Trophoblast cell (in vitro differentiated cells and primary cell): ENCODE measurements at regions not wholly inside any gene's neighbourhood (a gene's known extent, or its start where the extent isn't known, plus 50 kb on each side); places are given as distances from the start of the nearest gene placed in this dataset.

Source experiments
- DNase-seq, 2 donors: peaks; one replicate each; pipeline ENCODE4 v3.0.0-alpha.2; 2016
- H2AFZ ChIP-seq: 2 replicates; pipeline ENCODE4 v1.6.1; 2013; ENCODE audit warnings: low read length, moderate library complexity, mild to moderate bottlenecking; ENCODE audit not compliant: insufficient read depth, poor library complexity
- H2AK5ac ChIP-seq: 2 replicates; pipeline ENCODE4 v1.6.1; 2013; ENCODE audit warnings: mild to moderate bottlenecking, low read length
- H2BK120ac ChIP-seq: 2 replicates; pipeline ENCODE4 v1.6.1; 2013; ENCODE audit warnings: low read length, mild to moderate bottlenecking, moderate library complexity; ENCODE audit not compliant: insufficient read depth, poor library complexity
- H2BK12ac ChIP-seq: 2 replicates; pipeline ENCODE4 v1.6.1; 2013; ENCODE audit warnings: mild to moderate bottlenecking, low read length, moderate library complexity
- H2BK5ac ChIP-seq: 2 replicates; pipeline ENCODE4 v1.6.1; 2013; ENCODE audit warnings: low read length, low read depth, moderate library complexity, mild to moderate bottlenecking; ENCODE audit not compliant: poor library complexity
- H3K14ac ChIP-seq: 2 replicates; pipeline ENCODE4 v1.6.1; 2013; ENCODE audit warnings: mild to moderate bottlenecking, low read length
- H3K18ac ChIP-seq: 2 replicates; pipeline ENCODE4 v1.6.1; 2013; ENCODE audit warnings: mild to moderate bottlenecking, low read length
- H3K23ac ChIP-seq: 2 replicates; pipeline ENCODE4 v1.6.1; 2013; ENCODE audit warnings: low read length
- H3K27ac ChIP-seq: 2 replicates; pipeline ENCODE4 v1.5.1; 2013; ENCODE audit warnings: low read depth, mild to moderate bottlenecking, inconsistent platforms, low read length, moderate library complexity
- H3K27me3 ChIP-seq: 2 replicates; pipeline ENCODE4 v1.6.1; 2013; ENCODE audit warnings: inconsistent platforms, mild to moderate bottlenecking, low read length, moderate library complexity; ENCODE audit not compliant: insufficient read depth
- H3K36me3 ChIP-seq, 2 experiments: 1 replicate in 1 of 2; 2 replicates in 1 of 2; pipeline ENCODE4 v1.6.1; 2013; ENCODE audit warnings: low read length in 2 of 2, mild to moderate bottlenecking in 2 of 2, moderate library complexity in 1 of 2; ENCODE audit not compliant: insufficient read depth in 2 of 2, control insufficient read depth in 1 of 2
- H3K4ac ChIP-seq: 2 replicates; pipeline ENCODE4 v1.6.1; 2013; ENCODE audit warnings: low read depth, mild to moderate bottlenecking, low read length, moderate library complexity
- H3K4me1 ChIP-seq, 2 experiments: 1 replicate in 1 of 2; 2 replicates in 1 of 2; pipeline ENCODE4 v1.6.1; 2013; ENCODE audit warnings: low read length in 2 of 2, mild to moderate bottlenecking in 2 of 2, moderate library complexity in 1 of 2; ENCODE audit not compliant: insufficient read depth in 2 of 2, control insufficient read depth in 1 of 2
- H3K4me2 ChIP-seq: 2 replicates; pipeline ENCODE4 v1.6.1; 2013; ENCODE audit warnings: inconsistent platforms, mild to moderate bottlenecking, low read length, moderate library complexity
- H3K4me3 ChIP-seq: 2 replicates; pipeline ENCODE4 v1.5.1; 2013; ENCODE audit warnings: mild to moderate bottlenecking, low read depth, low read length, inconsistent platforms
- H3K79me1 ChIP-seq: one replicate; pipeline ENCODE4 v1.6.1; 2013; ENCODE audit warnings: low read length
- H3K79me2 ChIP-seq: 2 replicates; pipeline ENCODE4 v1.6.1; 2013; ENCODE audit warnings: low read length, mild to moderate bottlenecking; ENCODE audit not compliant: control insufficient read depth, insufficient read depth, poor library complexity
- H3K9ac ChIP-seq: 2 replicates; pipeline ENCODE4 v1.6.1; 2013; ENCODE audit warnings: mild to moderate bottlenecking, low read length
- H3K9me3 ChIP-seq: 2 replicates; pipeline ENCODE4 v1.6.1; 2013; ENCODE audit warnings: low read depth, mild to moderate bottlenecking, control low read depth, inconsistent platforms, low read length; ENCODE audit not compliant: insufficient read depth
- H4K12ac ChIP-seq: 2 replicates; pipeline ENCODE4 v1.6.1; 2013; ENCODE audit warnings: low read depth, mild to moderate bottlenecking, low read length, moderate library complexity
- H4K8ac ChIP-seq: 2 replicates; pipeline ENCODE4 v1.6.1; 2013; ENCODE audit warnings: low read depth, mild to moderate bottlenecking, low read length, moderate library complexity
- H4K91ac ChIP-seq: one replicate; pipeline ENCODE4 v1.6.1; 2013; ENCODE audit warnings: low read depth, mild to moderate bottlenecking, low read length, moderate library complexity
- WGBS: extraction: QIAGEN DNeasy Blood & Tissue Kit; methylation state at CpG from one replicate; pipeline ENCODE4 v1.1.7; 2013; ENCODE audit warnings: missing lambda C conversion rate; ENCODE audit not compliant: insufficient read length, insufficient coverage; ENCODE audit errors: extremely low coverage; 5-methylcytosine and 5-hydroxymethylcytosine counted together

DNA sequence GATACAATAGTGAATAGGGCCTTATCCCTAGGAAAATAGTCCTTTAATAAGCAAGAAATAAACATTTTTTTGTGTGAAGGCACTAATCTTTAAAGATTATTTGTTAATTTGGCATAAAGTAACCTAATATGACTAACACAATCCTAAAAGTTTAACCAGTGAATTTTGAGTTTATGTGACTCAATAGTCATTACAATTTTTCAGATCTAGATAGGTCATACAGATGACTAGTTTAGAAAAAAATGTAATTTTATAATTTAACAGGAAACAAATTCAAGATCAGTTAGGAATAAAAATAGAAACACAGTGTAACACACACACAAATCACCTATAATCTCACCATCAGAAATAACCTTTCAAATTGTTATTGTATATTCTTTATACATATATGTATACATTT is 620.7 kb upstream of the ALCAM start:
- H3K4me2 ChIP-seq, result no peak overlapping the region
- no peaks in the 10 kb centered on the region for H3K27me3 ChIP-seq
- no peaks in the 10 kb centered on the region for H3K79me2 ChIP-seq
- H3K36me3 ChIP-seq, result no peaks in the 10 kb centered on the region
- H3K79me1 ChIP-seq, result no peaks in the 10 kb centered on the region
- H2BK120ac ChIP-seq, result no peak overlapping the region
- no peak overlapping the region for H4K91ac ChIP-seq
- H3K9ac ChIP-seq, result no peak overlapping the region
- no peak overlapping the region for H3K14ac ChIP-seq
- H3K18ac ChIP-seq, result no peak overlapping the region
- H4K8ac ChIP-seq, result no peak overlapping the region
- no peak overlapping the region for H2AK5ac ChIP-seq
- no peak overlapping the region for H3K27ac ChIP-seq
- H4K12ac ChIP-seq, result no peak overlapping the region
- no peak overlapping the region for H2AFZ ChIP-seq
- H3K9me3 ChIP-seq, result no peaks in the 10 kb centered on the region
- no peak overlapping the region for H2BK5ac ChIP-seq
- H3K4ac ChIP-seq, result no peak overlapping the region
- no peak for DNase-seq
- no peaks in the 10 kb centered on the region for H3K4me1 ChIP-seq
- no peak overlapping the region for H3K23ac ChIP-seq
- H2BK12ac ChIP-seq, result no peak overlapping the region
- H3K4me3 ChIP-seq, result no peak overlapping the region

DNA sequence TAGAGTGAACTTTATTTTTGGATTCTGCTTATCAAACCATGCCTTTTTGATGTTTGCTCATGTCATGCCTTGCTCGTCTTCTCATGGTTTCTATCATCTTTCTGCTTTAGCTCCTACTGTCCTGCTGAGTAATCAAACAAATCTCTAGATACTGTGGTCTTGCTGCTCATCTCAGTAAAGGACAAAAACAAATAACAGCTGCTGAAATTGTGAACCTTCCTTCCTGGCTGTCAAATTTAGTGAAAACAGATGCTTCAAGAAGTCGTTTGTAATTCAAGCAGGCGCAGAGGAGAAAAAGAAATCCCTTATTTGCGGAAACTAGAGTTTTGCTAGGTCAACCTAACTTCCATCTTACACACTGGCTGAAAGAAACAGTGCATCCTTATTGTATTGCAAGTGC is 616.1 kb upstream of the ALCAM start:
- no peak for DNase-seq
- Histone ChIP-seq H4K12ac (no peak overlapping the region), H3K9me3 (no peaks in the 10 kb centered on the region), H4K8ac (no peak overlapping the region), H3K4ac (no peak overlapping the region), H2BK120ac (no peak overlapping the region), H3K27ac (no peak overlapping the region), H3K79me2 (no peaks in the 10 kb centered on the region), H2AK5ac (no peak overlapping the region), H3K4me3 (no peak overlapping the region), H3K9ac (no peak overlapping the region), H3K4me1 (no peaks in the 10 kb centered on the region), H2BK12ac (no peak overlapping the region), H3K4me2 (no peak overlapping the region), H3K14ac (no peak overlapping the region), H3K79me1 (no peaks in the 10 kb centered on the region), H3K36me3 (no peaks in the 10 kb centered on the region), H4K91ac (no peak overlapping the region), H2AFZ (no peak overlapping the region), H3K18ac (no peak overlapping the region), H3K23ac (no peak overlapping the region), H2BK5ac (no peak overlapping the region), H3K27me3 (no peaks in the 10 kb centered on the region)
- no CpG with 5 or more reads among the region's 4 CpGs for WGBS

DNA sequence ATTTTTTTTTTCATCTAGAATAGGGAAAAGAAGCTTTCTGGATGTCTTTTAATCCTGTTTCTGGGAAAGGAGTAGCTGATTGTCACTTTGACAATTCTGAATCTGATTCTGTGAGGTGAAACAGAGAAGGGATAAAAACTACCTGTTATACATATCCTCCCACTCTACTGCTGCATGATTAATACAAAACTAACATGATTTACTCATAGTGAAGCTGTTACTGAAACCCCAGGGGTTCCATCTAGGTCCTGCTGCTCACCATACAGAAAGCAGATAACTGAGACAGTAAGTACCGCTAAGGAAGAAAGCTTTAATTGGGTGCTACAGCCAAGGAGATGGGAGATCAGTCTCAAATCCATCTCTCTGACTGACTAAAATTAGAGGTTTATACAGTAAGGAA is 610.9 kb upstream of the ALCAM start:
- H2AK5ac ChIP-seq, result no peak overlapping the region
- no peak overlapping the region for H3K4me2 ChIP-seq
- no peaks in the 10 kb centered on the region for H3K79me1 ChIP-seq
- no peak overlapping the region for H3K4ac ChIP-seq
- no peak overlapping the region for H4K12ac ChIP-seq
- no peak overlapping the region for H3K27ac ChIP-seq
- no peaks in the 10 kb centered on the region for H3K4me1 ChIP-seq
- H3K79me2 ChIP-seq, result no peaks in the 10 kb centered on the region
- no peak overlapping the region for H3K18ac ChIP-seq
- no peak overlapping the region for H3K14ac ChIP-seq
- no peak overlapping the region for H3K9ac ChIP-seq
- no peaks in the 10 kb centered on the region for H3K9me3 ChIP-seq
- no peaks in the 10 kb centered on the region for H3K27me3 ChIP-seq
- no peak overlapping the region for H4K8ac ChIP-seq
- no peaks in the 10 kb centered on the region for H3K36me3 ChIP-seq
- H2AFZ ChIP-seq, result no peak overlapping the region
- H2BK12ac ChIP-seq, result no peak overlapping the region
- WGBS, result no CpG with 5 or more reads among the region's 1 CpG
- H2BK120ac ChIP-seq, result no peak overlapping the region
- no peak for DNase-seq
- no peak overlapping the region for H3K4me3 ChIP-seq
- H2BK5ac ChIP-seq, result no peak overlapping the region
- H3K23ac ChIP-seq, result no peak overlapping the region
- H4K91ac ChIP-seq, result no peak overlapping the region

DNA sequence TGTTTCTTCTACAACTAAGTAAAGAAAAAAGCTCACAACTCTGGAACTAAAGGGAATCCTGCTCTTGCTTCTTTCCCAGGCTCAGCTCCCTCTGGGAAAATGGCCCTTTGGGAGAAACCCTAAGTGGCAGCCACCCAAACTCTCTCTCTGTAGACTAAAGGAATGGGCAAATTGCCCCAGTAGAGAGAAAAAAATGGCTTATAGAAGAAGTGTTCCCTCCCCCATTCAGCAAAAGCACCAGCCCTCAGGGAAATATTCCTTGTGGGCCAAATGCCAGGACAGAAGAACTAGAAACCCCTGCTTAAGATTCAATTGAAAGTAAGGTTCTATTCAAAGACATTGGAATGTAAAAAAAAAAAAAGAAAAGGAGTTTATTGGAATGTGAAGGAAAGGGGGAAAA is 603.7 kb upstream of the ALCAM start:
- Histone ChIP-seq H3K36me3 (no peaks in the 10 kb centered on the region), H3K14ac (no peak overlapping the region), H3K27me3 (no peaks in the 10 kb centered on the region), H2AK5ac (no peak overlapping the region), H2BK5ac (no peak overlapping the region), H4K8ac (no peak overlapping the region), H3K27ac (no peak overlapping the region), H3K79me1 (no peaks in the 10 kb centered on the region), H3K4me2 (no peak overlapping the region), H4K91ac (no peak overlapping the region), H3K4ac (no peak overlapping the region), H3K18ac (no peak overlapping the region), H3K4me3 (no peak overlapping the region), H3K79me2 (no peaks in the 10 kb centered on the region), H2AFZ (no peak overlapping the region), H3K4me1 (peaks cover 0 to 2% of the 10 kb centered on the region in 2 experiments), H4K12ac (no peak overlapping the region), H3K23ac (no peak overlapping the region), H3K9ac (no peak overlapping the region), H2BK12ac (no peak overlapping the region), H3K9me3 (no peaks in the 10 kb centered on the region), H2BK120ac (no peak overlapping the region)
- no peak for DNase-seq

DNA sequence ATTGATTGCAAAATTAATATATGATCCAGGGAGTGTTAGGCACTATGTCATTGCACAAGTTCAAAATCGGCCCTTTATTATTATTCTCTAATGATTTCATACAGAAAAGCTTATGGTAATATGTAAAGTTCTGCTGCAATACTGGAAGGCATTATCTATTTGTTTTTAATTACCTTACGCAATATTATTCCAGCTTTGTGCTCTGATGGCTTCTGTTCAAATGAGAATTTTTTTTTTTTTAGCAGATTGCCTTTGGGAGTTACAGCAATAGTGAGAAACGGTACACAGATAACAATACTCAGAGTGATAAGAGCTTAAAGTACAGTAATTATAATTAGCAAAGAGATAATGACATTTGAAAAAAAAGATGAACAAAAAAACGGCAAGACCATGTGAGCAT is 602.2 kb upstream of the ALCAM start:
- H2AK5ac ChIP-seq, result no peak overlapping the region
- no peak overlapping the region for H3K4me3 ChIP-seq
- H3K4ac ChIP-seq, result no peak overlapping the region
- no peak overlapping the region for H2AFZ ChIP-seq
- no peak overlapping the region for H3K18ac ChIP-seq
- H2BK5ac ChIP-seq, result no peak overlapping the region
- no peaks in the 10 kb centered on the region for H3K79me2 ChIP-seq
- WGBS, result no CpG with 5 or more reads among the region's 4 CpGs
- H4K8ac ChIP-seq, result no peak overlapping the region
- H3K27me3 ChIP-seq, result no peaks in the 10 kb centered on the region
- H3K9ac ChIP-seq, result no peak overlapping the region
- no peak for DNase-seq
- H4K12ac ChIP-seq, result no peak overlapping the region
- H3K27ac ChIP-seq, result no peak overlapping the region
- no peak overlapping the region for H3K4me2 ChIP-seq
- no peak overlapping the region for H2BK12ac ChIP-seq
- H3K36me3 ChIP-seq, result no peaks in the 10 kb centered on the region
- H4K91ac ChIP-seq, result no peak overlapping the region
- H3K23ac ChIP-seq, result no peak overlapping the region
- no peaks in the 10 kb centered on the region for H3K9me3 ChIP-seq
- H3K79me1 ChIP-seq, result no peaks in the 10 kb centered on the region
- no peak overlapping the region for H3K14ac ChIP-seq
- H3K4me1 ChIP-seq, result peaks cover 0 to 2% of the 10 kb centered on the region in 2 experiments
- H2BK120ac ChIP-seq, result no peak overlapping the region
